ENCODE measurements at regions not wholly inside any gene's neighbourhood (a gene's known extent, or its start where the extent isn't known, plus 50 kb on each side); places are given as distances from the start of the nearest gene placed in this dataset.

- ChIA-PET CTCF (no interaction called here), POLR2A (no interaction called here)
- Histone ChIP-seq H3K9me1 (replicated peaks; ENCODE audit: control insufficient read depth, extremely low read depth, insufficient read depth, low read length) (no peaks in the 10 kb centered on the region), H3K4me2 (ENCODE audit: insufficient read depth, low read length) (no peak overlapping the region), H3K79me2 (ENCODE audit: control insufficient read depth, insufficient read depth, low read length) (no peaks in the 10 kb centered on the region), H3K36me3 (ENCODE audit: control insufficient read depth in 2 of 2, extremely low read depth in 1 of 2, insufficient read depth in 2 of 2, low read length in 2 of 2) (no peaks in the 10 kb centered on the region), H3K27me3 (ENCODE audit: control insufficient read depth in 2 of 2, insufficient read depth in 2 of 2, low read length in 2 of 2) (no peaks in the 10 kb centered on the region), H3K4me1 (ENCODE audit: control insufficient read depth, extremely low read depth, insufficient read depth, low read length) (no peaks in the 10 kb centered on the region), H2AFZ (ENCODE audit: low read depth, low read length) (peak overlapping the region; percentile 29), H3K9ac (replicated peaks; ENCODE audit: extremely low read depth, insufficient read depth, low read length) (no peak overlapping the region), H3K9me3 (replicated peaks; ENCODE audit: control insufficient read depth, insufficient read depth, low read length) (no peaks in the 10 kb centered on the region), H3K4me3 (replicated peaks in 1 of 3; ENCODE audit: insufficient read depth in 1 of 3, low read depth in 1 of 3, low read length in 3 of 3) (no peak overlapping the region), H4K20me1 (replicated peaks; ENCODE audit: control insufficient read depth, extremely low read depth, insufficient read depth, low read length) (no peaks in the 10 kb centered on the region), H3K27ac (ENCODE audit: insufficient read depth, low read depth, low read length) (no peak overlapping the region)
- intact Hi-C loops (cut with micrococcal nuclease), result no loop called here
- no peak for TF ChIP-seq GATA2 (IDR thresholded peaks at IDR 0.05; ENCODE audit: insufficient read depth, insufficient read length, low read depth, low read length)
- TF ChIP-seq MYC (IDR thresholded peaks at IDR 0.05; ENCODE audit: low read depth, low read length), result no peak
- no peak for TF ChIP-seq CTCF (IDR thresholded peaks at IDR 0.05; ENCODE audit: extremely low read depth in 1 of 2, insufficient read depth in 1 of 2, low read depth in 1 of 2, low read length in 2 of 2)
- no peak for TF ChIP-seq POLR2AphosphoS5 (IDR thresholded peaks at IDR 0.05; ENCODE audit: insufficient read depth, low read depth, low read length)
- TF ChIP-seq FOS (IDR thresholded peaks at IDR 0.05; ENCODE audit: borderline replicate concordance, insufficient read depth, low read length), result no peak
- TF ChIP-seq JUN (IDR thresholded peaks at IDR 0.05; ENCODE audit: borderline replicate concordance, insufficient read depth, insufficient read length, low read depth), result no peak
- no peak for TF ChIP-seq POLR2A (IDR thresholded peaks at IDR 0.05; ENCODE audit: low read depth, low read length)
- TF ChIP-seq EZH2 (IDR thresholded peaks at IDR 0.05; ENCODE audit: borderline replicate concordance, low read depth, low read length, severe bottlenecking), result no peak
- TF ChIP-seq MAX (IDR thresholded peaks at IDR 0.05; ENCODE audit: insufficient read depth, insufficient read length), result no peak
- no TSS peak for BruUV-seq (replicated peaks)
- FAIRE-seq (no peak), DNase-seq (ENCODE audit: low read depth, low spot score) (no peak)
- dilution Hi-C loops (cut with MboI; ENCODE audit: extremely low pct_ligation_motif_present, low sequenced_read_pairs), result no loop called here
These were observed 1853.3 kb downstream of the EFNA5 start for GRCh38 chr5:105817416-105817815.

Measured in endothelial cell of umbilical vein (primary cell).